ENCODE measurements at regions not wholly inside any gene's neighbourhood (a gene's known extent, or its start where the extent isn't known, plus 50 kb on each side); places are given as distances from the start of the nearest gene placed in this dataset.

GRCh38 chr18:71913641-71914040 is 630.5 kb downstream of the CBLN2 start:
- Mint-ChIP-seq H3K9me3 (ENCODE audit: unreplicated experiment) (peaks cover 3% of the 10 kb centered on the region), H3K27me3 (ENCODE audit: unreplicated experiment) (peaks cover 2% of the 10 kb centered on the region), H3K4me1 (ENCODE audit: low read depth, unreplicated experiment) (no peaks in the 10 kb centered on the region), H3K27ac (ENCODE audit: unreplicated experiment) (no peak overlapping the region), H3K4me3 (ENCODE audit: unreplicated experiment) (no peak overlapping the region), H3K36me3 (ENCODE audit: unreplicated experiment) (no peaks in the 10 kb centered on the region)
- no peak for DNase-seq
- no peak for TF ChIP-seq CTCF (IDR thresholded peaks at IDR 0.05; ENCODE audit: partially characterized antibody, unreplicated experiment)

GRCh38 chr18:71902482-71902881 is 641.7 kb downstream of the CBLN2 start:
- no peak for DNase-seq
- Mint-ChIP-seq H3K4me1 (ENCODE audit: low read depth, unreplicated experiment) (no peaks in the 10 kb centered on the region), H3K36me3 (ENCODE audit: unreplicated experiment) (no peaks in the 10 kb centered on the region), H3K9me3 (ENCODE audit: unreplicated experiment) (no peaks in the 10 kb centered on the region), H3K4me3 (ENCODE audit: unreplicated experiment) (no peak overlapping the region), H3K27me3 (ENCODE audit: unreplicated experiment) (no peaks in the 10 kb centered on the region), H3K27ac (ENCODE audit: unreplicated experiment) (no peak overlapping the region)
- no peak for TF ChIP-seq CTCF (IDR thresholded peaks at IDR 0.05; ENCODE audit: partially characterized antibody, unreplicated experiment)

DNA sequence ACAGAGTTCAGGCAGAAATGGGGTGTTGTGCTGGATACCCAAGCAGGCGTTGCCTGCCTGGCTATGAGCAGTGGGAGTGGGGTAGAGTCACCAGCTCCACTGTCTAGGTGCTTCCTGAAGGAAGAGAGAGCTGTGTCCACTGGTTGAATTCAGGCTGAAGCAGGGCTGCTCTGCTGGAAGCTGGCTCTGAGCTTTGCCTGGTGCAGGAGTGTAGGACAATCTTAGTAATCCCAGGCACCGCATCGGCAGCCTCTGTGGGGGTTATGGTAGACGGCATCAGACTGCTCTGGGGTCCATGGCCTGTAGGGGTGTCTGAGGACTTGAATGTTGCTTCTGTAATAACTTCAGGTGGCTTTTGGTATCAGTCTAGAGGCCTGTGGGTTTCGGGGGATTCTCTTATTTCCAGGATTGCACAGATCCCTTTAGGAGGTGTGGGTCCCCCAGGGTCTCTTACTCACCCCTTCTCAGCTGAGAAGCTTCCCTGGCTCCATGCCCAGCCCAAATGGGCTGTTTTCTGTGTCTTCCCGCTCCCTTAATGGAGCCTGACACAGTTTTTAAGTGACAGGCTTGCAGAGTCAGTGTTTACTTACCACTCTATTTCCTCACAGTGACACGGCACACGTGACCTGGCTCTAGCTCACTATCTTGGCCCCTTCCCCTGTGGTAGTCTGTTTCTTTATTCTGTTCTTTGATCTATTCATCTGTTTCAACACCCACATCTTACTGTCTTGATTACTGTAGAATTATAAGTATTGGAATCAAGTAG is 644.3 kb downstream of the CBLN2 start:
- H3K27ac Mint-ChIP-seq (ENCODE audit: unreplicated experiment) = no peak overlapping the region
- no peak for TF ChIP-seq CTCF (IDR thresholded peaks at IDR 0.05; ENCODE audit: partially characterized antibody, unreplicated experiment)
- H3K36me3 Mint-ChIP-seq (ENCODE audit: unreplicated experiment) = no peaks in the 10 kb centered on the region
- no peak for DNase-seq
- no peaks in the 10 kb centered on the region for H3K27me3 Mint-ChIP-seq (ENCODE audit: unreplicated experiment)
- H3K4me3 Mint-ChIP-seq (ENCODE audit: unreplicated experiment) = no peak overlapping the region
- no peaks in the 10 kb centered on the region for H3K9me3 Mint-ChIP-seq (ENCODE audit: unreplicated experiment)
- no peaks in the 10 kb centered on the region for H3K4me1 Mint-ChIP-seq (ENCODE audit: low read depth, unreplicated experiment)

GRCh38 chr18:71899183-71899582 is 645.0 kb downstream of the CBLN2 start:
- H3K27me3 Mint-ChIP-seq (ENCODE audit: unreplicated experiment) = no peaks in the 10 kb centered on the region
- H3K4me3 Mint-ChIP-seq (ENCODE audit: unreplicated experiment) = no peak overlapping the region
- no peak for DNase-seq
- H3K4me1 Mint-ChIP-seq (ENCODE audit: low read depth, unreplicated experiment) = no peaks in the 10 kb centered on the region
- H3K27ac Mint-ChIP-seq (ENCODE audit: unreplicated experiment) = no peak overlapping the region
- no peaks in the 10 kb centered on the region for H3K9me3 Mint-ChIP-seq (ENCODE audit: unreplicated experiment)
- no peaks in the 10 kb centered on the region for H3K36me3 Mint-ChIP-seq (ENCODE audit: unreplicated experiment)
- no peak for TF ChIP-seq CTCF (IDR thresholded peaks at IDR 0.05; ENCODE audit: partially characterized antibody, unreplicated experiment)

DNA sequence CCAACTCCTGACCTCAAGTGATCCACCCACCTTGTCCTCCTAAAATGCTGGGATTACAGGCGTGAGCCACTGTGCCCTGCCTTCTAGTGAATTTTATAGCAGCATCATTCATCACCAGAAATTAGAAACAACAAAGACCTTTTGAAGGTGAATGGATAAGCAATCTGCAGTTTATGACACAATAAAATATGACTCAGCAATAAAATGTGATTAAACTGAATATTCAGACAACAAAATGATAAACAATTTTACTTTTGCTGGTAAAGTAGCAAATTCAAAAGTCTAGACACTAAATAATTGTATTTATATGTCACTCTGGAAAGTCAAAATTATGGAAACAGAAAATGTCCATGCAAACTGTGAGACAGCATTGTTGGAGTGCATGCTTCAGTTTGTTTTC is 656.6 kb downstream of the CBLN2 start:
- H3K9me3 Mint-ChIP-seq (ENCODE audit: unreplicated experiment) = no peaks in the 10 kb centered on the region
- H3K4me3 Mint-ChIP-seq (ENCODE audit: unreplicated experiment) = no peak overlapping the region
- H3K27me3 Mint-ChIP-seq (ENCODE audit: unreplicated experiment) = no peaks in the 10 kb centered on the region
- TF ChIP-seq CTCF (IDR thresholded peaks at IDR 0.05; ENCODE audit: partially characterized antibody, unreplicated experiment) = no peak
- DNase-seq = no peak
- no peak overlapping the region for H3K27ac Mint-ChIP-seq (ENCODE audit: unreplicated experiment)
- no peaks in the 10 kb centered on the region for H3K4me1 Mint-ChIP-seq (ENCODE audit: low read depth, unreplicated experiment)
- no peaks in the 10 kb centered on the region for H3K36me3 Mint-ChIP-seq (ENCODE audit: unreplicated experiment)
